ENCODE measurements at regions not wholly inside any gene's neighbourhood (a gene's known extent, or its start where the extent isn't known, plus 50 kb on each side); places are given as distances from the start of the nearest gene placed in this dataset.

DNA sequence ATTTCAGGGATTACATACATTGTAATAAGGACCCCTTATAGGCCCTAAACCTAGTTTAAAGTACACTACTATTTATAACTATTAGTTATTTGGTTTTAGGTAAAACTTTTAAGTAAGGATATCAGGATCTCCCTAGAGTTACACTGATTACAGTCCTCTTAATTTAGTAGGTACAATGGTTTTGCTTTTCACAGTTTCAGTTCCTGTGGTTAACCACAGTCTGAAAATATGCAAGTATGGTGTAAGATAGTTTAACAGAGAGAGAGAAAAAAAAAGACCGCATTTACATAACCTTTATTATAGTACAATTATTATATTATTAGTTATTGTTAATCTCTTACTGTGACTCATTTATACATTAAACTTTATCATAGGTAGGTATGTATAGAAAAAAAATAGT is 725.3 kb upstream of the PTPRD start:
- CTCF ChIA-PET = no interaction called here
- TF ChIP-seq, protein P1, sequence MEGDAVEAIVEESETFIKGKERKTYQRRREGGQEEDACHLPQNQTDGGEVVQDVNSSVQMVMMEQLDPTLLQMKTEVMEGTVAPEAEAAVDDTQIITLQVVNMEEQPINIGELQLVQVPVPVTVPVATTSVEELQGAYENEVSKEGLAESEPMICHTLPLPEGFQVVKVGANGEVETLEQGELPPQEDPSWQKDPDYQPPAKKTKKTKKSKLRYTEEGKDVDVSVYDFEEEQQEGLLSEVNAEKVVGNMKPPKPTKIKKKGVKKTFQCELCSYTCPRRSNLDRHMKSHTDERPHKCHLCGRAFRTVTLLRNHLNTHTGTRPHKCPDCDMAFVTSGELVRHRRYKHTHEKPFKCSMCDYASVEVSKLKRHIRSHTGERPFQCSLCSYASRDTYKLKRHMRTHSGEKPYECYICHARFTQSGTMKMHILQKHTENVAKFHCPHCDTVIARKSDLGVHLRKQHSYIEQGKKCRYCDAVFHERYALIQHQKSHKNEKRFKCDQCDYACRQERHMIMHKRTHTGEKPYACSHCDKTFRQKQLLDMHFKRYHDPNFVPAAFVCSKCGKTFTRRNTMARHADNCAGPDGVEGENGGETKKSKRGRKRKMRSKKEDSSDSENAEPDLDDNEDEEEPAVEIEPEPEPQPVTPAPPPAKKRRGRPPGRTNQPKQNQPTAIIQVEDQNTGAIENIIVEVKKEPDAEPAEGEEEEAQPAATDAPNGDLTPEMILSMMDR (IDR thresholded peaks at IDR 0.05; ENCODE audit: low read depth, low read length) = no peak

DNA sequence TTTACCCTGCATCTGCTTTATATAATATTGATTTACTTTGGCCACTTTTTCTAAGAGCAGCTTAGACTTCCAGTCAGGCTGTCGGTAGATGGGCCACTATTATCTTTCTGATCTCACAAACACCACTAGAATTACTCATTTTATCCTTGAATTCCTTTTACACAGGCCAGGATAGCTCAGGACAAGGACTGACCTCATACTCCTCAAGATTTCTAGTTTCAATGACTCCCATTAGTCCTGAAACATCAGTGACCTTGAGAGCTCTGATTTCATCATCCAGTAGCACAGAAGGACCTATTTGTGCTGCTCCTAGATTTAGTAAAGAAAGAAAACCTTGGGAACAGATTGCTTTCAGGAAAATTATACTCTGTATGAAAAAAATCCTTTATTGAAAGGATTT is 727.9 kb upstream of the PTPRD start:
- H3K9me3 ChIP-seq (ENCODE audit: control insufficient read depth, insufficient read depth, low read length) = peaks cover 9% of the 10 kb centered on the region; the same call in 1 of the 2 replicates
- DNase-seq (ENCODE audit: low read depth, low spot score) = no peak
- no peak overlapping the region for H3K4me3 ChIP-seq (ENCODE audit: low read depth, low read length)
- H3K27ac ChIP-seq (ENCODE audit: low read depth, low read length) = no peak overlapping the region
- TF ChIP-seq, protein P1 (IDR thresholded peaks at IDR 0.05; ENCODE audit: low read depth, low read length) = no peak
- ChIA-PET CTCF (no interaction called here), POLR2A (no interaction called here)
- no peaks in the 10 kb centered on the region for H3K27me3 ChIP-seq (ENCODE audit: control insufficient read depth, insufficient read depth, low read length)

More for the DNA sequence above, 725.3 kb upstream of the PTPRD start:
- POLR2A ChIA-PET = no interaction called here
- Histone ChIP-seq H3K27me3 (ENCODE audit: control insufficient read depth, insufficient read depth, low read length) (no peaks in the 10 kb centered on the region), H3K27ac (ENCODE audit: low read depth, low read length) (no peak overlapping the region), H3K9me3 (ENCODE audit: control insufficient read depth, insufficient read depth, low read length) (peaks cover 6% of the 10 kb centered on the region; the same call in 1 of the 2 replicates), H3K4me3 (ENCODE audit: low read depth, low read length) (no peak overlapping the region)
- no peak for DNase-seq (ENCODE audit: low read depth, low spot score)

GRCh38 chr9:11347437-11347836 is 734.6 kb upstream of the PTPRD start:
- Histone ChIP-seq H3K27me3 (ENCODE audit: control insufficient read depth, insufficient read depth, low read length) (no peaks in the 10 kb centered on the region), H3K4me3 (ENCODE audit: low read depth, low read length) (no peak overlapping the region), H3K27ac (ENCODE audit: low read depth, low read length) (no peak overlapping the region), H3K9me3 (ENCODE audit: control insufficient read depth, insufficient read depth, low read length) (peaks cover 11% of the 10 kb centered on the region)
- ChIA-PET CTCF (no interaction called here), POLR2A (no interaction called here)
- TF ChIP-seq, protein P1 (IDR thresholded peaks at IDR 0.05; ENCODE audit: low read depth, low read length) = no peak
- no peak for DNase-seq (ENCODE audit: low read depth, low spot score)

- Histone ChIP-seq H3K27ac (ENCODE audit: low read depth, low read length) (no peak overlapping the region), H3K9me3 (ENCODE audit: control insufficient read depth, insufficient read depth, low read length) (peaks cover 11% of the 10 kb centered on the region), H3K4me3 (ENCODE audit: low read depth, low read length) (no peak overlapping the region), H3K27me3 (ENCODE audit: control insufficient read depth, insufficient read depth, low read length) (no peaks in the 10 kb centered on the region)
- DNase-seq (ENCODE audit: low read depth, low spot score) = no peak
- ChIA-PET CTCF (no interaction called here), POLR2A (no interaction called here)
- TF ChIP-seq, protein P1 (IDR thresholded peaks at IDR 0.05; ENCODE audit: low read depth, low read length) = no peak
Measured at GRCh38 chr9:11348366-11348765, 735.6 kb upstream of the PTPRD start.

GRCh38 chr9:11349187-11349586 is 736.4 kb upstream of the PTPRD start:
- DNase-seq (ENCODE audit: low read depth, low spot score) = no peak
- H3K27me3 ChIP-seq (ENCODE audit: control insufficient read depth, insufficient read depth, low read length) = no peaks in the 10 kb centered on the region
- TF ChIP-seq, protein P1 (IDR thresholded peaks at IDR 0.05; ENCODE audit: low read depth, low read length) = no peak
- ChIA-PET CTCF (no interaction called here), POLR2A (no interaction called here)
- H3K4me3 ChIP-seq (ENCODE audit: low read depth, low read length) = no peak overlapping the region
- peaks cover 11% of the 10 kb centered on the region for H3K9me3 ChIP-seq (ENCODE audit: control insufficient read depth, insufficient read depth, low read length)
- H3K27ac ChIP-seq (ENCODE audit: low read depth, low read length) = no peak overlapping the region
